ENCODE measurements at regions not wholly inside any gene's neighbourhood (a gene's known extent, or its start where the extent isn't known, plus 50 kb on each side); places are given as distances from the start of the nearest gene placed in this dataset.
"Not testable (repeated sequence)": the region's sequence is repeated elsewhere in the genome, so short reads cannot be mapped to it uniquely, and the experiment has no call there.

DNA sequence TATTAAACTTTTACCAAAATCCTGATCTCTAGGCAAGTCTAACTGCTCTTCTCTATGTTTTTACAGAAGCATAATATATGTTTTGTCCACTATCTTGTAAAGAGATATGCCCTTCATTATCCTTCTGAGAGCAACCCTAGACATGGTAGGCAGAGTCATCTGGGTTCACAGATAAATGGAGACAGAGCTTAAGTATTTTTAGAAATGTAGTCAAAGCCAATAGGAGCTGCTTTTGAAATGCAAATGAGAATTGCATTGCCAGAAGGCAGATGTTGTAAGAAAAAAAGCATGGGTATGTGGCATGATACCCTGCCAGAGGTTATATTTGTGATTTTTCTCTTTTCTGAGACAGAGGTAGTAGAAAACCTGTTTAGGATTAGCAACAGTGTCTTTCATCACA is 964.8 kb downstream of the SORCS3 start:
- no peak for DNase-seq

- no peak for DNase-seq
Observed at GRCh38 chr10:105605104-105605503, 964.0 kb downstream of the SORCS3 start.

- DNase-seq: no peak
Observed at GRCh38 chr10:105598207-105598606, 957.1 kb downstream of the SORCS3 start.

DNA sequence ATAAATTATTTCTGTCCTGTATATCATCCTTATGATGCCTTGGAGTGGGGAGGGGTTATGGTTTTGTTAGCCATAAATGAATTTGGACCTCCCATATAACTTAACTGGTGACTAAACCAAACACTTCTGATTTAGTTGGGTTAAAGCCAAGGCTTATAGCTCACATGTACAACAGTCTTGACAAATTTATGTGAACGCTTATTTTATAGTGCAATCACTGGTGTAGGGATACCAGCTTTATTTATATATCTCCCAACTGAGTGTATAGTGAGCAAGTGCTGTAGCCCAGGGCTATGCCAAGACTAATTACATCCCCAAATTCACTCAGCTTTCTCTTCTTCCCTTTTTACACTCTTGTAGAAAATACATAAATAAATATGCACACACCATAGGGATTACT is 956.2 kb downstream of the SORCS3 start:
- no peak for DNase-seq

DNA sequence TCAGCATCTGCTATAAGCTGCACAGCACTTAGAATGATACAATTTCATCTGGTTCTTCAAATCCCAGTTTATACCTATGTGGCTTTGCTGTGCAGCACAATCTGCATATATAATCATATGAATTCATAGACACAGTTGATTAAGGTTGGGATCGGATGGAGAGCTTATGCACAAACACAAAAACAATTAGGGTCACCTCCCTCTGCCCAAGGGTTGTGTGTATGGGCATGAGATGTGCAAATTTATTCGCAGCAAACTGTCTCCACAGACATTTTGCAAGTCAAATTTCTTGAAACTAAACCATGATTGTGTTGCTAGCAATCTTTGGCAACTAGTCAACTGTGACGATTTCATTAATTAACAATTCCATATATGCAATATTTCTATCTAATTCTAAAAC is 955.7 kb downstream of the SORCS3 start:
- DNase-seq: no peak

GRCh38 chr10:105594296-105594695 is 953.2 kb downstream of the SORCS3 start:
- no peak for DNase-seq

GRCh38 chr10:105592468-105592867 is 951.4 kb downstream of the SORCS3 start:
- no peak for DNase-seq

GRCh38 chr10:105586451-105587098 is 945.5 kb downstream of the SORCS3 start:
- no peak for DNase-seq

GRCh38 chr10:105585753-105586152 is 944.7 kb downstream of the SORCS3 start:
- DNase-seq: no peak

- DNase-seq: no peak
Observed at GRCh38 chr10:105585171-105585570, 944.1 kb downstream of the SORCS3 start.

DNA sequence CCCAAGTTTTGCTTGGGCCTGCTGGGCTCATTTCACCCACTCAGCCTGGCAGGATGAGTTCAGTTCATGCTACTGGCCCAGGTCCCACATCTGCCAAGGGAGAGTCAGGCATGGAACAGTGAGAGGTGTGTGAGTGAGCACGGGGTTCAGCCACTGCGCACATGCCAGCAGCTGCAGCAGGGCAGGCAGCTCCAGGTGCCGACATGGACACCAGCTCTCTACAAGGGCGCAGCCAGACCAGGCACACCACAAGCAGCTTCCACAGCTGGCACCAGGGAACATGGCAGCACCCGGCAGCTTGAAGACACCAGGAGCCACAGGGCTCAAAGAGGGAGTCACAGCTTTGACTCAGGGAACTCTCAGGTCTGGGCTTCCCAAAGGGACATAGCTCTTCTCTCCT is 938.0 kb downstream of the SORCS3 start:
- no peak for DNase-seq

DNA sequence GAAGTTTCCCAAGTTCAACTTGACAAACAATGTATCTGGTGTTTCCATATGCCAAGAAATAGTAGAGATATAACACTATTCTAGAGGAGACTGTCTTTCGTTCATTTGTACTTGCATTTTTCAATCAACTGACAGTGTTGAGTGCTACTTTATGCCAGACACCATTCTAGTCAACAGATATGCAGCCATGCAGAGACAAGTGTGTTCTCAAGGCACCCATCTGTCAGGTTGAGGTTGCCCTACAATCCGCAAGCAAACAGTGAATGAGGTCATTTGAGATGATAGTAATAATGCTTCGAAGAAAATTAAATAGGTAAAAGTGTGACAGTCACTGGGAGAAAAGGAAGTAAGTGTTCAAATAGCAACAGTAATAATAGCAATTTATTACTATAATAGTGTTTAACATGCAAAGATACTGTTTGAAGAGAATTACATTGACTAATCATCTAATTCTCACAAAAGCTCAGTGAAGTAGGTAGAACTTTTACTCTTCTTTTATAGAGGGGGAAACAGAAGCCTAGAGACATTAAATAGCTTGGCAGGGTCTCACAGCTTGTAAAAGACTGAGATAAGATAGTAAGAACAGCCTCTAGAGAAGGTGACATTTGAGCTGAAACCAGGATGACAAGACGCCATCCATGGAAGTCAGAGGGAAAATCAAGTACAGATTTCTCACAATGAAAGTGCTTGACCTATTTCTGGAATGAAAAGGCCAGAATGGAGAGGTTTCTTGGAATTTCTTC is 936.9 kb downstream of the SORCS3 start:
- no peak for DNase-seq

DNA sequence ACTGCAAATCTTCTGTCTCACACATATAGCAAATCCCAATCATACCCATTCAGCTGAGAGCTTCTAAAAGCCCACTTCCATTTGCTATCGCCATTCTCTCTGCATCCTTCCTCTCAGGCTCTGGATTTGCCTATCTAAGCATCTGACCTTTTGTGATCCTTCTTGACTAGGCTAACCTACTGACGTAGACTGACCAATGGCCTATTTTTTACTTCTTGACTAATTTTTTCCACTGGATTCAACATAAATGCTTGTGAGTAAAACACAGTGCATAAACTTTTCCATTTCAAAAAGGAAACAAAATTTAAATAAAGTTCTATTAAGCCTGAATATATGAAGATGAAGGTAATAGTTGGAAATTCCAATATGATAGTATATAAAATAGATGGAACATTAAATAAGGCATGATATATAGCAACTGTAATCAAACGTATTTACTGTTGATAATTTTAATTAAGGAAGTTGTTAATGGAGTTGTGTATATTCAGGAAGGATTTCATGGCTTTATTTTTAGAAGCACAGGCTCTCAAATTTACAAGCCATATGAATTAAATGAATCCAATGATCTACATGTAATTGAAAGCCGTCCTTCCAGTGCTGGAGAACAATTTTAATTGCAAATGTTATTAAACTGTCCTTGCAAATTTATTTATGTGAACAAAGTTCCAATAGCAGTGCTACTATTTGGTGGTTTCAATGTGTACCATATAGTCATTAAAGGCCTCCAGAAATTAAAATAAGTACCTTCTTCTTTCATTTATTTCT is 918.4 kb downstream of the SORCS3 start:
- no peak for DNase-seq

DNA sequence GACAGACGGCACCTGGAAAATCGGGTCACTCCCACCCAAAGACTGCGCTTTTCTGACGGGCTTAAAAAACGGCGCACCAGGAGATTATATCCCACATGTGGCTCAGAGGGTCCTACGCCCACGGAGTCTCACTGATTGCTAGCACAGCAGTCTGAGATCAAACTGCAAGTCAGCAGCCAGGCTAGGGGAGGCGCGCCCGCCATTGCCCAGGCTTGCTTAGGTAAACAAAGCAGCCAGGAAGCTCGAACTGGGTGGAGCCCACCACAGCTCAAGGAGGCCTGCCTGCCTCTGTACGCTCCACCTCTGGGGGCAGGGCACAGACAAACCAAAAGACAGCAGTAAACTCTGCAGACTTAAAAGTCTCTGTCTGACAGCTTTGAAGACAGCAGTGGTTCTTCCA is 909.4 kb downstream of the SORCS3 start:
- DNase-seq: not testable (repeated sequence)

DNA sequence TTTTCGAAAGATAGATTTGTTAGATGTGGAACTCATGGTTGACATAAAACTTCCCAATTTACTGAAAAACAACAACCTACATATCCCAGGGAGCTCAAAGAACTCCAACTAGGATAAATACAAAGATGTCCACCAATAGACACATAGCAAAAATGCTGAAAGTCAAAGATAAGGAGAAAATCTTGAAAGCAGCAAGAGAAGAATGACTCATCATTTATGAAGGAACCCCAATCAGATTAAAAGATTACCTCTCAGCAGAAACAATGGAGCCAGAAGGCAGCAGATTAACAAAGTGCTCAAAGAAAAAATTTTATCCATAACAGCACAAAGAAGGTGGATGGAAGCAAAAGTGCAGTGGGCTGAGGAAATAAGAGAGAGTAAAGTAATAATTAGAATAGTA is 908.6 kb downstream of the SORCS3 start:
- no peak for DNase-seq

DNA sequence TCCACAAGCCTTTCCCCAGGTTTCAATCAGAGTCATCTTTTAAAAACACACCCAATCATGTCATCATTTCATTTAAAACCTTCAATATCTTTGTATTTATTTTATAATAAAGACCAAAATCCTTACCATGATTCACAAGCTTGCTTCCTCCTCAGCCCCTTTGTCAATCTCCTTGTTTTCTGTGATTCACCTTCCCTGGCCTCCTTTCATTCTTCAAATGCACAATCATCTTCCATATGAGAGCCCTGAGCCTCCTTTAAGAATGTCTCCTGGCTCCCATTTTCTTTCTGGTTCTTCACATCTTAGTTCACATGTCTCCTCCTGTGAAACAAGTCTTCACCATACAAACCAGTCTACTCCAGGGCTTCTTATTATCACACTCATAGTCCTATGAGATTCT is 904.0 kb downstream of the SORCS3 start:
- DNase-seq: no peak

- no peak for DNase-seq
Observed at GRCh38 chr10:105540381-105540780, 899.3 kb downstream of the SORCS3 start.

GRCh38 chr10:105538874-105539273 is 897.8 kb downstream of the SORCS3 start:
- no peak for DNase-seq

DNA sequence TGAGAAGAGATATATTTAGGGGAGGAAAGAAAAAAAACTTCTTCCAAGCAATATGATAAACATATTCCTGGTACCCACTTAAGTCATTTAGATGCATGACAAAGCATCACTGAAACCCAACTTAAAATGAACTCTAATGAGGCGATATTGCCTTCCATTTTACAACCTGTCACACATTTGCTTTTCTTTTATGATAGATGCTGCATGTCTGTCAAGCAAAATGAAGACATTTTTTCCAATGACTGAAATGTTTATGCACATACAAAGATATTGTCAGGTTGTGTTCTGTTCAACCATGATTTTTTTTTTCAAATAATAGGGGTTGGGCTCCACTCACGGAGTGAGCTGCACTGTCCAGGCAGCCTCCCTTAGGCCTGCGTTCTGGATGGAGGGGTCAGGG is 894.4 kb downstream of the SORCS3 start:
- DNase-seq: no peak

- no peak for DNase-seq
Observed at GRCh38 chr10:105534086-105534485, 893.0 kb downstream of the SORCS3 start.

- no peak for DNase-seq
Observed at GRCh38 chr10:105516511-105516910, 875.4 kb downstream of the SORCS3 start.

DNA sequence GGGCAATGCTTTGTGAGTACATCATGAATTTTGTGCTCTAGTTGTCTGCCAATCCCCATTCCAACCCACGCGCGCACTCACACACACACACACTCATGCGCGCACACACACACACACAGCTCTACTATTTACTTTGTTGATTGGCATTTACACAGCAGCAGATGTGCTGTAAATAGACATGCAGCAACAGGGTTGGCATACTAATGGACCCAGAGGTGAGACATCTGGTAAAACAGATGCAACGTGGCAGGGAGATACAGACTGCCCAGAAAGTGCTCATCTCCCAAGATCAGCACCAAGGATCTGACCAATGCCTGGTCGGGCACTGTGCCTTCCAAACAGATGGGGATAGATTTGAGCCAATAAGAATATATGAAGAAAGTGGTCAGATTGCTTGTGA is 873.0 kb downstream of the SORCS3 start:
- no peak for DNase-seq

DNA sequence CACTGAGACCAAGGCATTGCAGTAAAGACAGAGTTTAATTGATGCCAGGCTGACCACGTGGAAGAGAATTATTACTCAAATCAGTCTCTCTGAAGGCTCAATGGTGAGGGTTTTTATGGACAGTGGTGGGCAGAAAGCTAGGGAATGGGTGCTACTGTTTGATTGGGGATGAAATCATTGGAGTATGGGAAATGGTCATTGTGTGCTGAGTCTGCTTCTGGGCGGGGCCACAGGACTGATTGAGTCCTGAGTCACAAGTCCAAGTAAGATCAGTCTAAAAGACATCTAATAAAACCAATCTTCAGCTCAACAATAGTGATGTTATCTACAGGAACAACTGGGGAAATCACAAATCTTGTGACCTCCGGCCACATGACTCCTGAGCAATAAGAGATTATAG is 868.4 kb downstream of the SORCS3 start:
- no peak for DNase-seq

GRCh38 chr10:105506262-105506661 is 865.2 kb downstream of the SORCS3 start:
- no peak for DNase-seq
